CD8-positive, alpha-beta memory T cell (primary cell): ENCODE measurements at regions not wholly inside any gene's neighbourhood (a gene's known extent, or its start where the extent isn't known, plus 50 kb on each side); places are given as distances from the start of the nearest gene placed in this dataset.

ENCODE experiments used
- CTCF ChIA-PET: fragments of 350-600 bp; sonication (Branson Sonifier 250); formaldehyde crosslinking; loops from one replicate; lab custom pipeline; 2021; ENCODE audit warnings: antibody characterized with exemption; lab: Charles Lee
- POLR2A ChIA-PET: fragments of 350-600 bp; sonication (Branson Sonifier 250); formaldehyde crosslinking; loops from one replicate; lab custom pipeline; 2021; ENCODE audit warnings: antibody characterized with exemption; lab: Charles Lee
- DNase-seq, 5 donors: peaks; one replicate each; pipeline versions ENCODE4 v3.0.0 to v3.0.0-alpha.2; 2020 to 2022; ENCODE audit warnings: mixed read lengths in 1 of 5
- H3K27ac ChIP-seq: one replicate; pipeline ENCODE4 v1.7.0; 2013; ENCODE audit warnings: low read depth, mild to moderate bottlenecking, low read length, moderate library complexity
- H3K27me3 ChIP-seq: 2 replicates; pipeline ENCODE4 v1.7.0; 2013; ENCODE audit warnings: low read length, mild to moderate bottlenecking; ENCODE audit not compliant: insufficient read depth, poor library complexity, severe bottlenecking
- H3K36me3 ChIP-seq: 2 replicates; pipeline ENCODE4 v1.7.0; 2013; ENCODE audit warnings: mild to moderate bottlenecking, low read length, moderate library complexity; ENCODE audit not compliant: insufficient read depth
- H3K4me1 ChIP-seq: 2 replicates; pipeline ENCODE4 v1.7.0; 2013; ENCODE audit warnings: mild to moderate bottlenecking, low read length, moderate library complexity; ENCODE audit not compliant: insufficient read depth
- H3K4me3 ChIP-seq: 2 replicates; pipeline ENCODE4 v1.7.0; 2013; ENCODE audit warnings: mild to moderate bottlenecking, low read length
- H3K9me3 ChIP-seq: 2 replicates; pipeline ENCODE4 v1.7.0; 2013; ENCODE audit warnings: mild to moderate bottlenecking, low read length
- H3K27ac Mint-ChIP-seq, 8 donors: one replicate each; pipeline ENCODE4 v1.8.0; 2020 to 2021; ENCODE audit warnings: mixed read lengths in 8 of 8, mild to moderate bottlenecking in 6 of 8, inconsistent platforms in 3 of 8, moderate library complexity in 3 of 8
- H3K27me3 Mint-ChIP-seq, 2 donors: one replicate each; pipeline ENCODE4 v1.8.0; 2020 to 2021; ENCODE audit warnings: mixed read lengths in 2 of 2, mild to moderate bottlenecking in 1 of 2, moderate library complexity in 1 of 2
- H3K36me3 Mint-ChIP-seq, 3 donors: one replicate each; pipeline ENCODE4 v1.8.0; 2020 to 2021; ENCODE audit warnings: mixed read lengths in 3 of 3, inconsistent platforms in 1 of 3, mild to moderate bottlenecking in 1 of 3
- H3K4me1 Mint-ChIP-seq, 3 donors: one replicate each; pipeline ENCODE4 v1.8.0; 2020 to 2021; ENCODE audit warnings: mixed read lengths in 3 of 3, inconsistent platforms in 1 of 3, mild to moderate bottlenecking in 1 of 3
- H3K4me3 Mint-ChIP-seq, 7 donors: one replicate each; pipeline ENCODE4 v1.8.0; 2020 to 2021; ENCODE audit warnings: mixed read lengths in 7 of 7, mild to moderate bottlenecking in 6 of 7, moderate library complexity in 4 of 7, inconsistent platforms in 2 of 7
- H3K9me3 Mint-ChIP-seq, 5 donors: one replicate each; pipeline ENCODE4 v1.8.0; 2020 to 2022; ENCODE audit warnings: mixed read lengths in 5 of 5, mild to moderate bottlenecking in 3 of 5, moderate library complexity in 2 of 5, inconsistent platforms in 1 of 5

DNA sequence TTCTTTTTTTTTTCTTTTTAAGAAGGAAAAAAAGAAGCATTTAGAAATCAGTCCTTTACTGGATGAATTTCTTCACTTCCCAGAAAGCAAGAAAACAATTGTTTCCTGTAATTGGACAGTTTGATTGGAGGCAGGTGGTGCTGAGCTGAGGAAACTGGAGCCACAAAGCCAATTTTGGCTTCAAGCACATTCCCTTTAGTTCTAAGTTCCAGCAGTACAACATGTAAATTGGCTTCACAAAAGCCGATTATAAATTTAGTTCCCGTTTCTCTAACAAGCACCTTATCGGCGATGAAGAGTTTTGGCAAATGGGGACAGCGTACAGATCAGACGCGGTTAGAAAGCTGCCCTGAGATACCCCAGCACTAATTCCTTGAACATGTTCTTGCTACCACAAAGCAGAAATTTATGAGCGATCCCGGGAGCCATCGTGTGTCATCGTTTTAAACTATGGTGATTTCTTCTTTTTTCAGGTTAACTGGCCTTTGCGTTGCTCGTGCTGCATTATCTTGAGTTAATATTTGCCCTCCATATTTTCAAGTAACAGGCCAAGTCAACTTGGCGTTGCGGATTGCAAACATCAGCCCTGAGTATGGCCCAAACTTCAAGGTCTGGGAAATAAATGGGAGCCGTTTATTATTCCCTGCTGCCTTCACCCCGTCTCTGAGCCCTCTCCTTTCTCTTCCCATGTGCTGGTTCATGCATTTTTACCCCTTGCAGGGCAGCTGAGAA, 190.4 kb upstream of the ID2 start:
- no peaks in the 10 kb centered on the region for H3K36me3 Mint-ChIP-seq
- H3K4me1 Mint-ChIP-seq: peaks cover 31 to 41% (median 36%) of the 10 kb centered on the region in 3 donors
- no peak overlapping the region for H3K4me3 ChIP-seq
- H3K4me1 ChIP-seq: peaks cover 30% of the 10 kb centered on the region
- no peaks in the 10 kb centered on the region for H3K9me3 ChIP-seq
- H3K27me3 Mint-ChIP-seq: peaks cover 0 to 1% of the 10 kb centered on the region in 2 donors
- POLR2A ChIA-PET: no interaction called here
- H3K27me3 ChIP-seq: no peaks in the 10 kb centered on the region
- H3K36me3 ChIP-seq: no peaks in the 10 kb centered on the region
- no peak for DNase-seq
- CTCF ChIA-PET: no interaction called here
- no peak overlapping the region for H3K27ac ChIP-seq
- H3K4me3 Mint-ChIP-seq: no peak overlapping the region
- no peaks in the 10 kb centered on the region for H3K9me3 Mint-ChIP-seq
- H3K27ac Mint-ChIP-seq: peak overlapping the region in 5 of 8 donors; percentile 63 to 100 (median 72)

DNA sequence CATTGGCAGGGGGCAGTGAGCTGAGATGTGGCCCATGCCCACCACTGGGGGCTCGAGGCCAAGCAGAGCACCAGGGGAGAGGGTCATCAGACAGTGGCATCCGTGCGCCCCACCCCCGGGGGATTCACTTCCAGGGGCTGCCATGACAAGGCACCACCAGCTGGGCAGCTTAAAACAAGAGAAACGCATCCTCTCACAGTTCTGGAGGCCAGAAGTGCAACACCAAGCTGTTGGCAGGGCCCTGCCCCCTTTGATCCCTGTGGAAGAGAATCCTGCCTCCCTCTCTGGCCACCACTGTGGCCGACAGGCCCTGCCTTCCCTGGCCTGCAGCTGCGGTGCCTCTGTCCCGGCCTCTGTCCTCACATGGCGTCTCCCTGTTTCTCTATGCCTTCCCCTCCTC, 187.7 kb upstream of the ID2 start:
- Histone ChIP-seq H3K4me3 (no peak overlapping the region), H3K36me3 (no peaks in the 10 kb centered on the region), H3K4me1 (peaks cover 7% of the 10 kb centered on the region), H3K27me3 (no peaks in the 10 kb centered on the region), H3K27ac (no peak overlapping the region), H3K9me3 (no peaks in the 10 kb centered on the region)
- ChIA-PET CTCF (interaction anchor here (0.5 to 2.1 kb wide), 3 partner anchors 13 to 98 kb away, joined by 3 to 6 read pairs (median 4); no protein-coding TSS in a partner anchor), POLR2A (no interaction called here)
- no peak for DNase-seq
- H3K4me1 Mint-ChIP-seq: peaks cover 5 to 16% (median 14%) of the 10 kb centered on the region in 3 donors
- H3K27ac Mint-ChIP-seq: peak overlapping the region in 3 of 8 donors; percentile 50 to 73 (median 70)
- H3K9me3 Mint-ChIP-seq: no peaks in the 10 kb centered on the region
- H3K4me3 Mint-ChIP-seq: no peak overlapping the region
- H3K27me3 Mint-ChIP-seq: peaks cover 0 to 1% of the 10 kb centered on the region in 2 donors
- no peaks in the 10 kb centered on the region for H3K36me3 Mint-ChIP-seq

DNA sequence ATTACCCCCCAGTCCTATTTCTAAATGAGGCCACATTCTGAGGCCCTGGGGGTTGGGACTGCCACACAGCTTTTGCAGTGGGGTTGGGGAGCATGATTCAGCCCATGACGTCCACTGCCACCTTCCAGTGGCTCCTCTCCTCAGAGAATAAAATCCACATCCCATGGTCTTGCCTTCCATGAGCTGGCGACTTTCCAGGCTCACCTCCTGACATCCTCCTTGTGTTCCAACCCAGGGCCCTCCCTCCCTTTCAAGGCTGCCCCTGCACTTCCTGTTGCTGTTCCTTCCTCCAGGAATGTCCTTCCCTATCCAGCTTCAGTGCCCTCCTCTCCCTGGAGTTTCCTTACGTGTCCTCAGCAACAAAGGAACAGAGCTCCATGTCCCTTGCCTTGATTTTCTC, 187.3 kb upstream of the ID2 start:
- H3K4me1 ChIP-seq: peaks cover 2% of the 10 kb centered on the region
- Mint-ChIP-seq H3K36me3 (no peaks in the 10 kb centered on the region), H3K27ac (peak overlapping the region in 3 of 8 donors; percentile 29 to 56 (median 31)), H3K9me3 (no peaks in the 10 kb centered on the region), H3K4me3 (no peak overlapping the region), H3K4me1 (peaks cover 3 to 13% (median 10%) of the 10 kb centered on the region in 3 donors), H3K27me3 (peaks cover 0 to 1% of the 10 kb centered on the region in 2 donors)
- CTCF ChIA-PET: interaction anchor here (0.5 to 2.1 kb wide), 3 partner anchors 13 to 97 kb away, joined by 3 to 6 read pairs (median 4); no protein-coding TSS in a partner anchor
- no peak for DNase-seq
- POLR2A ChIA-PET: no interaction called here
- no peak overlapping the region for H3K4me3 ChIP-seq
- H3K27ac ChIP-seq: no peak overlapping the region
- H3K36me3 ChIP-seq: no peaks in the 10 kb centered on the region
- no peaks in the 10 kb centered on the region for H3K27me3 ChIP-seq
- no peaks in the 10 kb centered on the region for H3K9me3 ChIP-seq

- ChIA-PET POLR2A (no interaction called here), CTCF (interaction anchor here (1.2 to 2.1 kb wide), 3 partner anchors 14 to 24 kb away, joined by 3 to 6 read pairs (median 4); no protein-coding TSS in a partner anchor)
Measured at GRCh38 chr2:8495189-8495989, 186.5 kb upstream of the ID2 start.

GRCh38 chr2:8496079-8496478, 185.8 kb upstream of the ID2 start:
- H3K27ac Mint-ChIP-seq: peak overlapping the region in 1 of 8 donors; percentile 63
- H3K36me3 Mint-ChIP-seq: no peaks in the 10 kb centered on the region
- Histone ChIP-seq H3K27ac (no peak overlapping the region), H3K4me3 (no peak overlapping the region), H3K27me3 (no peaks in the 10 kb centered on the region), H3K4me1 (no peaks in the 10 kb centered on the region), H3K9me3 (no peaks in the 10 kb centered on the region), H3K36me3 (no peaks in the 10 kb centered on the region)
- POLR2A ChIA-PET: no interaction called here
- peaks cover 0 to 1% of the 10 kb centered on the region in 2 donors for H3K27me3 Mint-ChIP-seq
- H3K4me1 Mint-ChIP-seq: peaks cover 0 to 8% (median 3%) of the 10 kb centered on the region in 3 donors
- H3K9me3 Mint-ChIP-seq: no peaks in the 10 kb centered on the region
- no peak overlapping the region for H3K4me3 Mint-ChIP-seq
- CTCF ChIA-PET: interaction anchor here (1.7 kb wide), 1 partner anchor 24 kb away, joined by 3 read pairs; no protein-coding TSS in a partner anchor
- no peak for DNase-seq

More at GRCh38 chr2:8495189-8495989, 186.5 kb upstream of the ID2 start:
- no peak for DNase-seq
- no peaks in the 10 kb centered on the region for H3K9me3 ChIP-seq
- no peaks in the 10 kb centered on the region for H3K36me3 Mint-ChIP-seq
- no peaks in the 10 kb centered on the region for H3K4me1 ChIP-seq
- H3K27me3 ChIP-seq: no peaks in the 10 kb centered on the region
- no peak overlapping the region for H3K4me3 Mint-ChIP-seq
- no peaks in the 10 kb centered on the region for H3K36me3 ChIP-seq
- peaks cover 0 to 8% (median 3%) of the 10 kb centered on the region in 3 donors for H3K4me1 Mint-ChIP-seq
- H3K27me3 Mint-ChIP-seq: peaks cover 0 to 1% of the 10 kb centered on the region in 2 donors
- no peak overlapping the region for H3K4me3 ChIP-seq
- peak overlapping the region in 3 of 8 donors; percentile 29 to 51 (median 31) for H3K27ac Mint-ChIP-seq
- no peak overlapping the region for H3K27ac ChIP-seq
- no peaks in the 10 kb centered on the region for H3K9me3 Mint-ChIP-seq

DNA sequence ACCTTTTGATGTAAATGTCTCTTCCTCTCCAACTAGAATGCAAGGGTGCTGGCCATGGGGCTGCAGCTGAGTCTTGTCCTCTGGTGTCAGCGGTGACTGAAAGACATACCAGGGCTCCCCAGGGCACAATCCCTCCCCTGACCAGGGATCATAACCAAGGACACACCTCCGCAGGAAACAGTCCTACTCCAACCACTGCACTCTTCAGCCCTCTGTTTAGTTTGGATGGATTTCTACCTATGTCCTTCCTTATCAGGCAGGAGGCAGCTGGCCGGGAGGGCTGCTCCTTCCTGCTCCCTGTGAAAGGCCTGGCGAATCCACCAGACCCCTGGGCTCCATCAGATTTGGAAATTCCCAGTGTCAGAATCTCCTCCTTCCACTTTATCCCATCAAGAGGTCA, 185.2 kb upstream of the ID2 start:
- Mint-ChIP-seq H3K4me1 (peaks cover 0 to 8% (median 3%) of the 10 kb centered on the region in 3 donors), H3K4me3 (no peak overlapping the region), H3K9me3 (no peaks in the 10 kb centered on the region), H3K27ac (peak overlapping the region in 2 of 8 donors; percentile 45 to 63), H3K36me3 (no peaks in the 10 kb centered on the region), H3K27me3 (no peaks in the 10 kb centered on the region)
- H3K9me3 ChIP-seq: no peaks in the 10 kb centered on the region
- H3K4me3 ChIP-seq: no peak overlapping the region
- H3K4me1 ChIP-seq: no peaks in the 10 kb centered on the region
- ChIA-PET POLR2A (no interaction called here), CTCF (interaction anchor here (1.7 kb wide), 1 partner anchor 25 kb away, joined by 3 read pairs; no protein-coding TSS in a partner anchor)
- H3K27me3 ChIP-seq: no peaks in the 10 kb centered on the region
- DNase-seq: no peak
- H3K27ac ChIP-seq: no peak overlapping the region
- H3K36me3 ChIP-seq: no peaks in the 10 kb centered on the region

DNA sequence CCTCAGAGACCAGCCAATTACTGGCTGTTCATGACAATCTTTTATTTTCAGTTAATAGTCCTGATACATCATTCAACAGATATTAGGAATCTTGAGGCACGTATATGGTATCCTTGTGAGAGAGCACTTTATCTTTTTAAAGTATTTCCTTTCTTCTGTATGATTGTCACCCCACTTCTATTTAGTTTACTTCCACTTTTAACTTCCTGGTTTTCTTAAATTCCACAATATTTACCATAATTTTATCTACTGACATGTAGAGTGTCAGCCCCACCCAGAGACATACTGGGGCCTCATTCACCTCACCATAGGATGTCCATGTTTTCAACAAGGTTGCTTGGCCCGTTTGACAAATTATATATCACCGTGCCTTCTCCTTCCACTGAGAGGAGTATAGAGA, 182.9 kb upstream of the ID2 start:
- H3K9me3 Mint-ChIP-seq: no peaks in the 10 kb centered on the region
- Histone ChIP-seq H3K27ac (no peak overlapping the region), H3K36me3 (no peaks in the 10 kb centered on the region), H3K27me3 (no peaks in the 10 kb centered on the region), H3K4me3 (no peak overlapping the region), H3K9me3 (no peaks in the 10 kb centered on the region), H3K4me1 (no peaks in the 10 kb centered on the region)
- CTCF ChIA-PET: no interaction called here
- H3K27me3 Mint-ChIP-seq: no peaks in the 10 kb centered on the region
- H3K36me3 Mint-ChIP-seq: no peaks in the 10 kb centered on the region
- no peak for DNase-seq
- H3K4me1 Mint-ChIP-seq: peaks cover 0 to 8% (median 3%) of the 10 kb centered on the region in 3 donors
- peak overlapping the region in 2 of 8 donors; percentile 32 to 58 for H3K27ac Mint-ChIP-seq
- H3K4me3 Mint-ChIP-seq: no peak overlapping the region
- POLR2A ChIA-PET: interaction anchor here (0.6 kb wide), 1 partner anchor 22 kb away, joined by 4 read pairs; no protein-coding TSS in a partner anchor
